Inferior parietal cortex (tissue), 1 donor: ENCODE measurements at regions not wholly inside any gene's neighbourhood (a gene's known extent, or its start where the extent isn't known, plus 50 kb on each side); places are given as distances from the start of the nearest gene placed in this dataset.

Experiments
- DNase-seq: peaks from one replicate; pipeline ENCODE4 v3.0.0-alpha.2; 2016; ENCODE audit errors: extremely low spot score

DNA sequence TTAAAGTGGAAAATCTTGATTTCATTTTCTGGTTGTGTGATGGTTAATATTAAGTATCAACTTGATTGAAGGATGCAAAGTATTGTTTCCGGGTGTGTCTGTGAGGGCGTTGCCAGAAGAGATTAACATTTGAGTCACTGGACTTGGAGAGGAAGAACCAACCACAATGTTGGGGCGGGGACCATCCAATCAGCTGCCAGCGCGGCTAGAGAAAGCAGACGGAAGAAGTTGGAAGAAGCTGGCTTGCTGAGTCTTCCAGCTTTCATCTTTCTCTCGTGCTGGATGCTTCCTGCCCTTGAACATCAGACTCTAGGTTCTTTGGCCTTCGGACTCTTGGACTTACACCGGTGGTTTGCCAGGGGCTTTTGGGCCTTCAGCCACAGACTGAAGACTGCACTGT is 832.6 kb upstream of the TMPRSS15 start:
- peak; percentile 6 for DNase-seq

DNA sequence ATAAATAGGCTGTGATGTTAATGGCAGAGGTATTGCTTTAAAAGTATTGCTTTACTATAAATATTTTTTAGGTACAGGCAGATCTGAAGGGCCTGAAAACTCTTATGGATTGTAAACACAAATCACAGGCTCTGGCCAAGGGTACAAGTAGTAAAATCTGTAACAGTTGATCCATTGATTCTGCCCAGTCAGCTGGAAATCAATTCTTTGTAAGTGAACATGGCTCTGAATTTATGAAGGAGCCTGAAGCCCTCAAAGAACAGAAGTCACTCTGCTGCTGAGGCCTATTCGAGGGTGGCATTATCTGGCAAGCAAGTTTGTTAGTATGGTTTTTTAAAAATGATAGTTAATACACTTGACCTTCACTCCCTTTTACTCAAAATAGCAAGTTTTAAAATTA is 834.0 kb upstream of the TMPRSS15 start:
- no peak for DNase-seq

DNA sequence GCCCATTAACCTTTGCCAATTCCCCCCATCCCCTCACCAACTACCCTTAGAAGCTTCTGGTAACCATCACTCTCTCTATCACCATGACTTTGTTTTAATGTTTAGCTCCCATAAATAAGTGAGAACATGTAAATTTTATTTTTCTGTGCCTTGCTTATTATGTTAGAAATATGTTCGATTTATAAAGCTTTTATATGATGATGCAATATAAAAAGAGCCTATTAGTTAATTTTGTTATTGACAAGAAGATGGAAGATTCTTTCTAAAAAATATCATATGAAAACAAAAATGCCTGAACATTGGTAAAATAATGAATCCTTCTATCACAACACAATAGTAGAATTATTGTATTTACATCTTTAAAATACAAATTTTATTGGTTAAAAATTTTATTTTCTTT is 836.1 kb upstream of the TMPRSS15 start:
- no peak for DNase-seq

DNA sequence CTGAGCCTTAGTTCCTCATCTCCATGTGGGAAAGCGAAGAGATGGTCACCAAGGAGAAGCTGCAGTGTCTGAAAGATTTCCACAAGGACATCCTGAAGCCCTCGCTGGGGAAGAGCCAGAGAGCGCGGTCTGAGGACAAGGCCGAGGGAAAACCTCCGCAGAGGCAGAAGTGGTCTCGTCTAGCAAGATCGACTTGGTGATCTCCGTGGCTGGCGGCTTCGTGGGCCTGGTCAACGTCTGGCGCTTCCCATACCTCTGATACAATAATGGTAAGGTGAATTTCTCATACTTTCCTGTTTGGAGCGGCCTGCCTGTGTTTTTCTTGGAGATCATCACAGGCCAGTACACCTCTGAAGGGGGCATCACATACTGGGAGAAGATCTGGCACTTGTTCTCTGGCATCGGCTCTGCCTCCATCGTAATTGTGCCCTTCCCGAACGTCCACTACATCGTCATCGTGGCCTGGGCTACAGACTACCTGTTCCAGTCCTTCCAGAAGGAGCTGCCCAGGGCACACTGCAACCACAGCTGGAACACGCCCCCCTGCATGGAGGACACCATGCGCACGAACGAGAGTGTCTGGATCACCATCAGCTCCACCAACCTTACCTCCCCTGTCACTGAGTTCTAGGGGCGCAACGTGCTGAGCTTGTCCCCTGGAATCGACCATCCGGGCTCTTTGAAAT is 841.1 kb upstream of the TMPRSS15 start:
- no peak for DNase-seq

DNA sequence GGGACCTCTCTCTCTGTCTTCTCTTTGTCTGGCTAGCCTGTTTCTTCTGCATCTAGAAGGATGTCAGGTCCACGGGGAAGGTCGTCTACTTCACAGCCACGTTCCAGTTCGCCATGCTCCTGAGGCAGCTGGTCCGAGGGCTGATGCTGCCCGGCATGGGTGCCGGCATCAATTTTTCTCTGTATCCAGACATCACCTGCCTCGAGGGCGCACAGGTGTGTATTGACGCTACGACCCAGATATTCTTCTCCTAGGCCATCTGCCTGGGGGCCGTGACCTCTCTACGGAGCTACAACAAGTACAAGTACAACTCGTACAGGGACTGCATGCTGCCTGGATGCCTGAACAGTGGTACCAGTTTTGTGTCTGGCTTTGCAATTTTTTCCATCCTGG is 841.6 kb upstream of the TMPRSS15 start:
- DNase-seq, result no peak

DNA sequence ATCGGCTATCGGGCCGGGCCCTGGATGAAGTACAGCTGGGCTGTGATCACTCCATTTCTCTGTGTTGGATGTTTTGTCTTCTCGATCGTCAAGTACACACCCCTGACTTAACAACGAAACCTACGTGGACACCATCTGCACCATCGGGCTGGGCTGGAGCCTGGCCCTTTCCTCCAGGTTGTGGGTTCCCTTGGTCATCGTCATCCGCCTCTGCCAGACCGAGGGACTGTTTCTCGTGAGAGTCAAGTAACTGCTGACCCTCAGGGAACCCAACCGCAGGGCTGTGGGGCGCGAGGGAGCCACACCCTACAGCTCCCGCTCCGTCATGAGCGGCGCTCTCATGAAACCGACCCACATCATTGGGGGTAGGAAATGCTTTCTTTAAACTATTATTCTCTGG is 842.4 kb upstream of the TMPRSS15 start:
- DNase-seq, result no peak

DNA sequence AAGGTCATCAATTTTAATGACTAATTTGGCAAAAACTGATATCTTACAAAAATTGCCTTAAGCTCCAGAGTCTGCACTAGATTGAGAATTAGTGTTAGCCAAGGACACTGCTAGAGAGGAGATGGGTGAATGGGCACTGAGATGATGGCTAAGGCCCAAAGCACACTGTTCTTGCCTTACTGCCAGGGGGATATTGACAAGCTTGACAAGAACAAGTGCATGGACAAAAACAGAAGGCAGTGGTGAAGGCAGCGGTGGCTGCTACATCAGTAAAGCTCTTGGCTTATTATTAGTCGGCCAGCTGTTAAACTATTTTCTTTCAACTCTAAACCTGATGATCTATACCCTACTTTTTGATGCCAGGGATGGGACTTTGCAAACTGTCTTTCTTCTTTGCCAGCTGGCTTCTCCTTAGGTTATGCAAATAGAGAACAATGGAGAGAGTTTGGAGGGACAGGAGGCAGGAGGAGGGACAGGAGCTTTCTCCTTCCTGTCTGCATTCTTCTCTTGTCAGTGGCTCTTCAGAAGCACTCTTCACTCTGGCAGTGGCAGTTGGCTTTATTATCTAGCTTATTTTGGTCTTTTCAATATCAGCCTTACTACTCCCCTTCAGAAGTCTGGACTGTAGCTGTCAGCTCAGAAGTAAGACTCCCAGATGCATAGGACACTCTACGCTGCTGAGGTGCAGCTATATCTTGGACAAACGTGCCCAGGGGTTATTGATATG is 853.5 kb upstream of the TMPRSS15 start:
- no peak for DNase-seq

DNA sequence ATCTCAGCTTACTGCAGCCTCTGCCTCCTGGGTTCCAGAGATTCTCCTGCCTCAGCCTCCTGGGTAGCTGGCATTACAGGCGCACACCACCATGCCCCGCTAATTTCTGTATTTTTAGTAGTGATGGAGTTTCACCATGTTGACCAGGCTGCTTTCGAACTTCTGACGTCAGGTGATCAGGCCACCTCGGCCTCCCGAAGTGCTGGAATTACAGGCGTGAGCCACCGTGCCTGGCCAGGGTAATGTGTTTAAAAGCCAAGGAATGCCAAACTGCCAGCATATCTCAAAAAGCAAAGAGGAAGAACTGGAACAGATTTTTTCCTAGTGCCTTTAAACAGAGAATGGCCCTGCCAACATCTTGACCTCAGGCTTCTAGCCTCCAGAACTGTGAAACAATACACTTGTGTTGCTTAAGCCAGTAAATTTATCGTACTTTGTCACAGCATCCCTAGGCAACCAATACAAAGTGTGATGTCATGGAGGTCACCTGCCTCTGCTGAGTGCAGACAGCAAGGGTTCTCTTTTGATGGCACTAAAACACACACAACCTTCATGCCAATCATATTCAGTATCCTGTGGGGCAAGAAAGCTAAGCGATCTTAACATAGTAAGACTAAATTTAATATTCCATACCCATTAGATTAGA is 858.3 kb upstream of the TMPRSS15 start:
- DNase-seq, result no peak

DNA sequence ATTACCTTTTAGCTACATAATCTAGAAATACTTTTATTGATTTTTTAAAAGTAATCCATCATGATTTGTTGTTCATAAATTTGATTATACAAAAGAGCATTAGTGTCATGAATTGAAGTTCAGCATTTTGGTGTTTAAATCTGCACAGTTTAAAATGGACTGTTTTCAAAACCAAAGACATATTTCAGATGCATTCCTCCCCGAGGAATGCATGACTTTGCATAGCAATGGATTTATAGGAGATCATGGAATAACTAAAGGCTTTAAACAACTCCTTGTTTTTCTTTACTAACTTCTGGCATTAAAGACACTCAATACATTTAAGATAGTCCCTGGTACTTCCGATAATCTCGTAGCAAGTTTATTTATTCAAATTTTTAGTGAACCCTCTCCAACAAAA is 863.1 kb upstream of the TMPRSS15 start:
- DNase-seq, result no peak

DNA sequence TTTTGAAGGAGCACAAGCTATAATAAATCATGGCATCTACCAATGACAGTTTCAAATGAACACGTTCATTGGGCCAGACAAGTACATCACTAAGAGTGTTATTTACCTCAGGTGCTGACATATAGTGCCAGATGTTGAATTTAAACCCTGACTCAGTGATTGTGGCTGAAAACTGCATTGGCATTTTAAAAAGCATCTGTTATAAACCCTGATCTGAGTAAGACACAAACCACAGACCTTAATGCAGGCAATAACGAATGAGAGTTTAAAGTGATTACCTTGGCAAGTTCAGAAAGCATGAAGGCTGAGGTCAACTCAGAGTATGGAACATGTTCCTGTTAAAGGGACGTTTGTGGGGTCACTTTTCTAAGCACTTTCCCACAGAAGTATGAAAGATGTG is 865.1 kb upstream of the TMPRSS15 start:
- no peak for DNase-seq

DNA sequence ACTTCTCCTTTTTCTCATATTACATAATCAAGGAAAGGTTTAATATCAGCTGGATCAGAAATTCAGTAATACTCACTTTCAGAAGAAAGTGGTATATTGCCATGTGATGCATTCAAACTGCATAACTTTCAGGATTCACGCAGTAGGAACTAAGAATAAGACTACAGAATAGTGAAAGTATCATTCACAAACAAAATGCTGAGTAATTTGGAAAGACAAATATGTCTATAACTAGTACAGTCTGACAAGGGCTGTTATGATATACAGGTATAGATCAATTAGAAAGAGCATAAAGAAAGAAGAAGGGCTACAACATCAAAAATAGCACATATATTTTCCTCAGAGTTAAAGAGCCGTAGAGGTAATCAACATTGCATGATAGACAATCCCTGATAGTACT is 871.5 kb upstream of the TMPRSS15 start:
- DNase-seq, result no peak

DNA sequence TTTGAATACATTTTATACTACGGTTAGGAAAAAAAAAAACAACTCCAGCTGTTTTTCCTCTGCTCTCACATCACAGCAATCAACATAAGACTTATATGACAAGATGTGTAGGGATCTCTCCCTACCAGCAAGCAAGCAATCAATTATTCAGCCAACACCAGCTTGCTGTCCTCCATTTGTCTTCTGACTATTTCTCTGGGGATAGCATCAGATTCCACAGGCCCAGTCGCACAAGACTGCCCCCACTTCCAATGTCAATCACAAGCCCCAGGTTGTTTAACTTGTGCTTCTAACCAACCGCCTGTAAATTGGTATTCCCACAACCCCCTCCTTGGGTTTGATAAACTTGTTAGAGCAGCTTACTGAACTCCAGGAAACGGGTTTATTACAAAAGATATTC is 873.1 kb upstream of the TMPRSS15 start:
- no peak for DNase-seq

DNA sequence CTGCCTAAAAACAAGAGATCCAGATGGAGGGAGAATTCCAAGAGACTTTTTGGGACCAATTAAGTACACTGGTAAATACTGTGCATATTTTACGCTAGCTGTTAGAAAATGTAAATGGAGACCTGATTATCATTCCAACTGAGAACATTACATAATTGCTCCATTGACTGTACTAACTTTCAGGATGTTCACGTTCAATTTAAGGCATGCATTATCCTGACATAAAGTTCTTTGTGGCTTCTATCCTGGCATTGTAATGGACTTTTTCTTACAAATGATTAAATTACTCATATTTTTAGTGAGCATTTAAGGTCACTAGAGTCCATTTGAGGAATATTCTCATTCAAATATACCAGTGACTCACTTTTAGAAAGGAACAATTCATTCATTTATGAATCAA is 883.3 kb upstream of the TMPRSS15 start:
- DNase-seq, result no peak

DNA sequence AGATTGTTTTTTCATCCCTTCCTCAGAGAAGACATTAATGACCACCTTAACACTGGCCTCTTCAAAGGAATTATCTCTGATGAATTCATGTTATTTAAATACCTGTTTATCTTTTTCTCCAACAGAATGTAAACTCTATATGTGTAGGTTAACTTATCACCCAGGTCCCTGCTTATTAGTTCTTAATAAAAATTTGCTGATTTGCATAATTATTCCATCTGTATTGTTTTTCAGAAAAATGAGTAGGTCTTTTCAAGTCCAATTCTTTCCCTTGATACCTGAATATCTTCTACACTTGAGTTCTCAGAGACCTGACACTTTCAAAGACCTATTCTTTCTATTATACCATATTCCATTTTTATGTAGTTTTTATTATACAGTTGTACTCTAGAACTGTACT is 886.7 kb upstream of the TMPRSS15 start:
- DNase-seq, result no peak

DNA sequence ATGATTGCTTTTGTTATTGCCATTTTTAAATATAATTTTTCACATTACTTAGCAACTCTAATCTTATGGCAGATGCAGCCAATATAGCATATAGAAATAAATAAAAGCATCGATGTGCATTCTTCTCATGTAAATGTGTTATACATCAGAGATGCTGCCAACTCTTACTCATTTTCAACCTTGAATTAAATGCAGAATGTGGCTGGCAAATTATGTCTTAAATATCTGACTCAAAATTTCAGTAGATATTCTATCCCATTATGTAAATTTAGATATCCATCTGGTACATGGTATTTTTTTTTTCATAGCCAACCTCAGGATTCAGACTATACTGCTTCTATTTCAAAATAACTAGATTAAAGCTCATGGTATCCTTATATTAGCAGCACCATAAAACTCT is 916.7 kb upstream of the TMPRSS15 start:
- DNase-seq, result peak; percentile 32

DNA sequence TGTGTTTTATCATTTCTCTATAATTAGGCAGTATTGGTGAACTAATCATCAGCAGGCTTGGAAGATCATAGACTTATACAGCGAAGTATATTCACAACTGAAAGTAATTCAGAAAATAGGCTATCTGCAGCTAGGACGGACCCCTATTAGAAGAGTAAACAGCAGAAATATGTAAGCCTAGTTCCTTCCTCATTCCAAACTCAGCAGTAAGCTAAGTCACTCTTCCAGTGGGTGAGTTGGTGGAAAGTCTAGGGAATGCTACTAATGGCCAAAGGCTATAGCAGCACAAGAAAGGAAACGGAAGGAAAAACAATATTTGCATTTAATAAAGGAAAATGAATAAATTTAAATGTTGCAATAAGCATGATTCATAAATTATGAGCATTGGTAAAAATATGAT is 918.1 kb upstream of the TMPRSS15 start:
- no peak for DNase-seq

DNA sequence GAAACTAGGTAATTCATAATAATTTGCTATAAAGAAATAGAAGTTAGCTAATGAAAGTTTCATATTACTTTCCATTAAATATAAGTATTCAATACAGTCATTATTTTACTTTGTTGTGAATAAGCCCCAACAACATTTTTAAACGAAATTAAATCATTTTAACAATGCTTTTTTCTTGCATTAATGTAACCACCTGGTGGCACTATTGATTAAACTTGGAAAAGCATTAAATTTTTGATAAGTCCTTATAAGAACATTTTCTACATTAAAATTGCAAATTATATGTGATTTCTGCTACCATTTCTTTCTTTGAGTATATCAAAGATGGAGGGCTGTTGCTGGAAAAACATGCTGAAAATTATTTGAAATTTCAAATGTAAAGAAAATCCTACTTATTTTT is 918.8 kb upstream of the TMPRSS15 start:
- DNase-seq, result peak; percentile 67

DNA sequence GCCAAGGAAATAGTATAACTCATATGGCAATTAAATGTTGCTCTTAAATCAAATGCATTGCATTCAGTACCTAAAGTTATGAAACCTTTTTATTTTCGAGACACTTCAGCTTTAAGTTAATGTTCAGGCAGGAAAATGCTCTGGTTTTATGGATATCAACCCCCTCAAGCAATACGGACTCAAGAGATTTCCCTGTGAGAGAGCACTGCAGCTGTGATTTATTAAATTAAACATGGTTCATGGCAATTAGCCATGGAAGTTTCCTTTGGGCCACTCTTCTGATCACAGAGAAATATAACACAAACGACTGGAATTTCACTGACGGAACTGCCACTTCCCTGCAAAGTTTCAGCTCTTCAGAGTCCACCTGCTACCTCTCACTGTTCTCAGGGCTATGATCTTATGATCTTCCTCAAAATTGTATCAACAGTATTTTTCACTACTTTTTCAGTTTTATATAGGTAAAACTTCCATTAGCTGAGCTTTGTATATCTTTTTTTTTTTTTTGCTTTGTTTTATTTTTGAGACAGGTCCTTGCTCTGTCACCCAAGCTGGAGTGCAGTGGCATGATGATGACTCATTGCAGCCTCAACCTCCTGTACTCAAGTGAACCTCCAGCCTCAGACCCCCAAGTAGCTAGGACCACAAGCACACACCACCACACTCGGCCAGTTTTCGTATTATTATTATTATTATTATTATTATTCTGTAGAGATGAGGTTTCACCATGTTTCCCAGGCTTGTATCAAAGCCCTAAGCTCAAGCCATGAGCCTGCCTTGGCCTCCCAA is 923.1 kb upstream of the TMPRSS15 start:
- DNase-seq, result no peak

DNA sequence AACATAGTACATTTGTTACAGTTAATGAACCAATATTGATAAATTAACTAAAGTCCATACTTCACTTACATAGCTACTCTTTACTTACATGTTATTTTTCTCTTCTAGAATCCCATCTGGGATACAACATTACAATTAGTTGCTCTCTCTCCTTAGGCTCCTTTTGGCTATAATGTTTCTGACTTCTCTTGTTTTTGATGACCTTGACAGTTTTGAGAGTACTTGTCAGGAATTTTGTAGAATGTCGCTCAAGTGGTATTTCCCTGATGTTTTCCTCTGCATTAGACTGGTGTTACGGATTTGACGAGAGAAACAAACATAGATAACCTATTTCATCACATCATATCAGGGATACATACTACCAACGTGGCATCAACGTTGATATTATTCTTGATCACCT is 925.4 kb upstream of the TMPRSS15 start:
- DNase-seq, result no peak

DNA sequence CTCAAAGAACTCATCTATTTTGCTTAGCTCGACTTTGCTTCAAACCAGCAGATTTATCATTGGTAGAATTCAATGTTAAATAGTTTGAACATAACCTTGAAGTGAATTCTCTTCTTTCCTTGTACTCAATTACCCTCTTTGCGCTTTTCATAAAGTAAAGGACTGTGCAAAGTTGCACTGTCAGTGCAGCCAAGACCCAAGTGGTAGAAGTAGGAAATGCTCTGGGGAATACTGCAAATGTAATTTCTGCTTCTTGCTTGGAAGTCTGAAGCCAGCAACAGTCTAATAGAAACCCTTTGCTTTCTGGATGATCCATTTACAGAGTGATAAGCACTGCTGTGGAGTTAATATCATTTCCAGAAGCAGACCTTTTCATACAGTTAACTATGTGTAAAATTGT is 936.7 kb upstream of the TMPRSS15 start:
- no peak for DNase-seq

DNA sequence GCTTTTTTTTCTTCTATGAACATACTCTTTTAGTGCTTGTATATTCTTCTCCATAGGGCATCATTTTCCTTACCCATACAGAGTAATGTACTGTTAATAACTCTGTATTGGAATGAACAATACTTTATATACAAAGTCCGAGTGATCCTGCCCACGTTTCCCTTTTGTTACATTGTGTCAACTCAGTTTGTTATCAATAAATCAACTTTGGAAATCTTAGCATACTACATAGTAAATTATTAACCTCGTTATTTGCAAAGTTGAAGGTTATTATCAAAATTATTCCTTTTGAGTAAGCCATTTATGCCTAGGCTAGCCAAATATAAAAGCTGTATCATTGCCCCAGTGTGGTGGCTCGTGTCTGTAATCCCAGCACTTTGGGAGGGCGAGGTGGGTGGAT is 937.4 kb upstream of the TMPRSS15 start:
- no peak for DNase-seq

DNA sequence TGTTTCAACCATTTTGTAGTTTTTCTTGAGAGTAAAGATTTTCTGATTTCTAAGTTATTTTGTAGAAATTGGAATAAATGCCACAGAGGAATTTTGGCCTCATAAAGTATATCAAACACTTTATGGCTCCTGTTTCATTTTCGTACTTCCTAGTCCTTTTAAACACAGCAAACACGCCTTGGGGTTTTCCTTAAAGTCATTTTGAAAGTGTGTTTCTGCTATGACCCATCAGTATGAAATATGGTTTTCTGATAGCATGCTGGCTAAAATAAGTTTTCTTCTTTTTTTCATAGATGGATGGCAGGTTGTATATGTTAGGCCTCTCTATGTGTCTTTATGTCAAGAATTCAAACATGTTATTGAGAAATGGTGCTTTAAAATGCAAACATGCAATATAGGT is 940.1 kb upstream of the TMPRSS15 start:
- no peak for DNase-seq

DNA sequence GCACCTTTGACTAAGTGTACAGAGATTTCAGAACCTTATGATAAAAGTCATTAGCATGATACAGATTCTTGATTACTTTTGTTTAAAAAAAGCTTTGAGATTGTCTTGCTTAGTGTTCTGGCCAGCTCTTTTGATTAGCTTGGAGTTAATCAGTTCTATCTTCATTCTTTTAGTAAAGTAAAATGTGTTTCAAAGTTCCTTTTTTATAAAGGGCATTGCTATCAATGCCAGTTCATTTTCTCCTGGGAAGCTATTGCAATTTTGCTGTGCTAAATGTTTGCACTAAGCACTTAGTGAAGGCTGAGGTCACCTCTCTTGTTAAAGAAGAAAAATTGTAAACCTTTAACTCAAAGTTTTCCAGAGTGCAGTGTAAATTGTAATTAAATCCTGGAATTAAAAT is 946.7 kb upstream of the TMPRSS15 start:
- DNase-seq, result no peak
